ENCODE measurements at regions not wholly inside any gene's neighbourhood (a gene's known extent, or its start where the extent isn't known, plus 50 kb on each side); places are given as distances from the start of the nearest gene placed in this dataset.

- TF ChIP-seq CTCF (IDR thresholded peaks at IDR 0.05; ENCODE audit: low read depth, low read length, missing input control) (no peak), TAF1 (conservative IDR thresholded peaks at IDR 0.05) (no peak), RAD21 (IDR thresholded peaks at IDR 0.05) (no peak), EGR1 (IDR thresholded peaks at IDR 0.05; ENCODE audit: low read depth in 2 of 2) (no peak), MAX (IDR thresholded peaks at IDR 0.05) (no peak), YY1 (IDR thresholded peaks at IDR 0.05) (no peak), SP1 (IDR thresholded peaks at IDR 0.05) (no peak), ZBTB33 (IDR thresholded peaks at IDR 0.05) (no peak), REST (IDR thresholded peaks at IDR 0.05) (no peak), ATF3 (IDR thresholded peaks at IDR 0.05) (no peak)
Measured at GRCh38 chr13:34620074-34620850, 321.8 kb upstream of the NBEA start.

Data from liver (tissue), 3 donors.